K562 (cell line): ENCODE measurements at regions not wholly inside any gene's neighbourhood (a gene's known extent, or its start where the extent isn't known, plus 50 kb on each side); places are given as distances from the start of the nearest gene placed in this dataset.
"Not testable (repeated sequence)": the region's sequence is repeated elsewhere in the genome, so short reads cannot be mapped to it uniquely, and the experiment has no call there.

ENCODE experiments used
- ATAC-seq: fragments of 200-7000 bp; cut with Tn5 transposase; 3 replicates; pipeline ENCODE4 v1.9.1; 2020; ENCODE audit warnings: moderate library complexity
- BruUV-seq: library from RNA; stranded (reverse); fragments of 400-500 nt; replicated peaks from 2 replicates; lab custom pipeline; 2021; lab: Mats Ljungman, UMichigan
- CTCF ChIA-PET: fragments of 300-600 bp; formaldehyde crosslinking; extraction: SDS; loops from one replicate; lab custom pipeline; 2021; ENCODE audit warnings: low intra/inter-chr PET ratio; lab: Yijun Ruan, JAX
- POLR2A ChIA-PET: fragments of 300-600, 350-650 bp; sonication (Branson Sonifier 250); formaldehyde crosslinking; extraction: SDS; loops from one replicate; lab custom pipeline; 2021; ENCODE audit warnings: antibody characterized with exemption, inconsistent platforms; lab: Yijun Ruan, JAX
- DNase-seq, 4 experiments: peaks; one replicate each; pipeline versions ENCODE4 v3.0.0 to v3.0.0-alpha.2; 2011 to 2018; ENCODE audit warnings: low spot score in 3 of 4, mixed read lengths in 3 of 4; ENCODE audit errors: extremely low read depth in 1 of 4
- FAIRE-seq: peaks from 2 replicates; lab custom pipeline; 2011; peaks lifted over from hg19 to GRCh38; lab: Jason Lieb, UNC
- H2AFZ ChIP-seq: 2 replicates; pipeline ENCODE4 v1.6.0; 2011; ENCODE audit warnings: low read depth, low read length, control low read depth, inconsistent platforms
- H3K27ac ChIP-seq: fragments of 200-600 bp; 3 replicates; pipeline ENCODE4 v1.8.0; 2011; ENCODE audit warnings: low read depth, mild to moderate bottlenecking, control low read depth, inconsistent platforms, low read length, moderate library complexity, mixed read lengths; ENCODE audit errors: extremely low read depth
- H3K27me3 ChIP-seq, 2 experiments: fragments of 300-600 bp in 1 of 2; 2 replicates in 1 of 2; 3 replicates in 1 of 2; pipeline versions ENCODE4 v1.6.0 to v1.8.0; 2011; ENCODE audit warnings: inconsistent platforms in 2 of 2, low read length in 2 of 2, mild to moderate bottlenecking in 1 of 2, mixed read lengths in 1 of 2, moderate library complexity in 1 of 2; ENCODE audit not compliant: control insufficient read depth in 2 of 2, insufficient read depth in 2 of 2
- H3K36me3 ChIP-seq: fragments of 300-600 bp; 3 replicates; pipeline ENCODE4 v1.8.0; 2011; ENCODE audit warnings: mild to moderate bottlenecking, low read length, inconsistent platforms; ENCODE audit not compliant: control insufficient read depth, insufficient read depth
- H3K4me1 ChIP-seq, 2 experiments: fragments of 200-600 bp in 1 of 2; replicated peaks in 1 of 2; 2 replicates in 1 of 2; 3 replicates in 1 of 2; pipeline versions ENCODE4 v1.5.1 to v1.8.0; 2011; ENCODE audit warnings: inconsistent platforms in 2 of 2, low read length in 2 of 2, mild to moderate bottlenecking in 1 of 2, mixed read lengths in 1 of 2, moderate library complexity in 1 of 2; ENCODE audit not compliant: control insufficient read depth in 2 of 2, insufficient read depth in 2 of 2
- H3K4me2 ChIP-seq: 2 replicates; pipeline ENCODE4 v1.6.1; 2011; ENCODE audit warnings: low read length, control low read depth, inconsistent platforms, mixed read lengths; ENCODE audit not compliant: insufficient read depth
- H3K4me3 ChIP-seq: fragments of 200-600 bp; sonication (generic), shearing (Covaris generic); 2 replicates; pipeline ENCODE4 v1.5.1; 2016; ENCODE audit warnings: control low read depth, inconsistent platforms
- H3K79me2 ChIP-seq: fragments of 200-600 bp; 3 replicates; pipeline ENCODE4 v1.8.0; 2011; ENCODE audit warnings: low read length, inconsistent platforms; ENCODE audit not compliant: control insufficient read depth, insufficient read depth
- H3K9ac ChIP-seq, 2 experiments: 2 replicates each; pipeline versions ENCODE4 v1.6.0 to v1.6.1; 2011; ENCODE audit warnings: low read depth in 2 of 2, low read length in 2 of 2, control low read depth in 1 of 2, inconsistent platforms in 1 of 2, mild to moderate bottlenecking in 1 of 2, mixed read lengths in 1 of 2; ENCODE audit not compliant: insufficient read depth in 1 of 2
- H3K9me1 ChIP-seq: one replicate; pipeline ENCODE4 v1.6.0; 2011; ENCODE audit warnings: inconsistent platforms, mild to moderate bottlenecking, low read length, moderate library complexity; ENCODE audit not compliant: control insufficient read depth, insufficient read depth
- H3K9me3 ChIP-seq: replicated peaks from 2 replicates; pipeline ENCODE4 v1.5.1; 2011; ENCODE audit warnings: low read depth, low read length, inconsistent platforms; ENCODE audit not compliant: control insufficient read depth, insufficient read depth
- H4K20me1 ChIP-seq: replicated peaks from 2 replicates; pipeline ENCODE4 v1.6.1; 2011; ENCODE audit warnings: low read length, inconsistent platforms, mixed read lengths; ENCODE audit not compliant: control insufficient read depth, insufficient read depth
- C11orf30 ChIP-seq: fragments of 450-650 bp; IDR thresholded peaks from 2 replicates; pipeline ENCODE4 v1.6.1; 2016; ENCODE audit warnings: low read depth, mild to moderate bottlenecking
- CHD1 ChIP-seq: fragments of 200-600 bp; sonication (generic); IDR thresholded peaks from one replicate; pipeline ENCODE4 v1.6.1; 2012; ENCODE audit warnings: mild to moderate bottlenecking, moderate library complexity, low read length, inconsistent platforms
- HCFC1 ChIP-seq: IDR thresholded peaks from 2 replicates; pipeline ENCODE4 v1.6.1; 2012; ENCODE audit warnings: low read depth, low read length, improper control_type of control experiment
- MAFG ChIP-seq: fragments of 450-650 bp; conservative IDR thresholded peaks from 2 replicates; pipeline ENCODE4 v1.6.1; 2016; ENCODE audit warnings: missing genetic modification characterization, missing compliant biosample characterization
- ZNF316 ChIP-seq: fragments of 450-650 bp; IDR thresholded peaks from 2 replicates; pipeline ENCODE4 v1.6.1; 2016
- WGBS: fragments of 100-300 bp; shearing (Covaris generic); methylation state at CpG from one replicate; pipeline ENCODE4 v1.1.6; 2016; ENCODE audit warnings: low coverage, mixed read lengths; ENCODE audit not compliant: insufficient coverage; ENCODE audit errors: missing lambda C conversion rate; 5-methylcytosine and 5-hydroxymethylcytosine counted together
- in situ Hi-C: fragments of 300-500 bp; cut with MboI; formaldehyde crosslinking; loops from 4 replicates; pipeline ENCODE4 v1.15.0; 2018; ENCODE audit warnings: inconsistent platforms, mixed read lengths
- intact Hi-C: fragments of 100-400 bp; cut with micrococcal nuclease; formaldehyde crosslinking; loops from 2 replicates; pipeline ENCODE4 v1.14.2; 2022

- no peaks in the 10 kb centered on the region for H3K79me2 ChIP-seq
- H3K27ac ChIP-seq, result no peak overlapping the region
- ChIA-PET POLR2A (no interaction called here), CTCF (no interaction called here)
- no peak overlapping the region for H3K4me3 ChIP-seq
- H3K4me1 ChIP-seq, result no peaks in the 10 kb centered on the region
- H2AFZ ChIP-seq, result no peak overlapping the region
- no peaks in the 10 kb centered on the region for H3K27me3 ChIP-seq
- H3K9ac ChIP-seq, result no peak overlapping the region
- no peaks in the 10 kb centered on the region for H3K9me3 ChIP-seq
- ATAC-seq, result no peak
- TF ChIP-seq C11orf30 (peak; percentile 24; the same call in 1 of the 2 replicates), HCFC1 (no peak), MAFG (peak; percentile 31; the same call in 1 of the 2 replicates), CHD1 (no peak), ZNF316 (peak; percentile 39)
- WGBS, result 0% methylated on average over 3 of the region's 3 CpGs
- no peak overlapping the region for H3K4me2 ChIP-seq
- H3K9me1 ChIP-seq, result no peaks in the 10 kb centered on the region
- in situ Hi-C loops, result no loop called here
- no peaks in the 10 kb centered on the region for H3K36me3 ChIP-seq
- H4K20me1 ChIP-seq, result no peaks in the 10 kb centered on the region
- no TSS peak for BruUV-seq
- DNase-seq, result no peak
- intact Hi-C loops, result no loop called here
- FAIRE-seq, result no peak
These were observed 101.7 kb upstream of the ARG1 start for GRCh38 chr6:131471331-131471730.

DNA sequence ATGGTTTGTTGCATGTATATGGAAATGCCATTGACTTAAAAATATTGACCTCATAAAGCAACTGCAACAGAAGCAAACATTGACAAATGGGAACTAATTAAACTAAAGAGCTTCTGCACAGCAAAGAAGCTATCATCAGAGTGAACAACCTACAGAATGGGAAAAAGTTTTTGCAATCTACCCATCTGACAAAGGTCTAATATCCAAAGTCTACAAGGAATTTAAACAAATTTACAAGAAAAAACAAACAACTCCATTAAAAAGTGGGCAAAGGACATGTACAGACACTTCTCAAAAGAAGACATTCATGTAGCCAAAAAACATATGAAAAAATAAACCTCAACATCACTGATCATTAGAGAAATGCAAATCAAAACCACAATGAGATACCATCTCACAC is 99.7 kb upstream of the ARG1 start:
- H3K27me3 ChIP-seq, H2AFZ ChIP-seq, H3K79me2 ChIP-seq, H3K9me1 ChIP-seq, ATAC-seq, FAIRE-seq, CTCF ChIA-PET, in situ Hi-C loops, H3K27ac ChIP-seq, intact Hi-C loops, DNase-seq, H3K4me1 ChIP-seq, H3K4me3 ChIP-seq, H3K4me2 ChIP-seq, POLR2A ChIA-PET, H4K20me1 ChIP-seq, H3K9ac ChIP-seq, BruUV-seq, H3K9me3 ChIP-seq, H3K36me3 ChIP-seq: not testable (repeated sequence)
